ENCODE measurements at regions not wholly inside any gene's neighbourhood (a gene's known extent, or its start where the extent isn't known, plus 50 kb on each side); places are given as distances from the start of the nearest gene placed in this dataset.

- Histone ChIP-seq H3K36me3 (ENCODE audit: control insufficient read depth, insufficient read depth, low read length) (no peaks in the 10 kb centered on the region), H3K4me3 (replicated peaks; ENCODE audit: low read depth, low read length) (no peak overlapping the region), H3K27me3 (replicated peaks; ENCODE audit: control insufficient read depth, insufficient read depth, low read length) (no peaks in the 10 kb centered on the region)
- TF ChIP-seq CTCF (IDR thresholded peaks at IDR 0.05; ENCODE audit: insufficient read depth, low read length, poor library complexity, severe bottlenecking): no peak
- DNase-seq (ENCODE audit: extremely low read depth, insufficient read length): no peak
Measured at GRCh38 chr4:18231726-18232125, 210.2 kb upstream of the LCORL start.

- DNase-seq (ENCODE audit: extremely low read depth, insufficient read length): no peak
Measured at GRCh38 chr4:18227880-18228279, 206.3 kb upstream of the LCORL start.

GRCh38 chr4:18214411-18215055 lies 193.0 kb upstream of the LCORL start:
- Histone ChIP-seq H3K4me3 (replicated peaks; ENCODE audit: low read depth, low read length) (no peak overlapping the region), H3K27me3 (replicated peaks; ENCODE audit: control insufficient read depth, insufficient read depth, low read length) (no peaks in the 10 kb centered on the region), H3K36me3 (ENCODE audit: control insufficient read depth, insufficient read depth, low read length) (no peaks in the 10 kb centered on the region)
- TF ChIP-seq CTCF (IDR thresholded peaks at IDR 0.05; ENCODE audit: insufficient read depth, low read length, poor library complexity, severe bottlenecking): no peak
- DNase-seq (ENCODE audit: extremely low read depth, insufficient read length): no peak

More at GRCh38 chr4:18227880-18228279, 206.3 kb upstream of the LCORL start:
- Histone ChIP-seq H3K36me3 (ENCODE audit: control insufficient read depth, insufficient read depth, low read length) (no peaks in the 10 kb centered on the region), H3K27me3 (replicated peaks; ENCODE audit: control insufficient read depth, insufficient read depth, low read length) (no peaks in the 10 kb centered on the region), H3K4me3 (replicated peaks; ENCODE audit: low read depth, low read length) (no peak overlapping the region)
- no peak for TF ChIP-seq CTCF (IDR thresholded peaks at IDR 0.05; ENCODE audit: insufficient read depth, low read length, poor library complexity, severe bottlenecking)

GRCh38 chr4:18213576-18214198 lies 192.1 kb upstream of the LCORL start:
- H3K36me3 ChIP-seq (ENCODE audit: control insufficient read depth, insufficient read depth, low read length): no peaks in the 10 kb centered on the region
- DNase-seq (ENCODE audit: extremely low read depth, insufficient read length): no peak
- no peak overlapping the region for H3K4me3 ChIP-seq (replicated peaks; ENCODE audit: low read depth, low read length)

GRCh38 chr4:18209448-18209847 lies 187.9 kb upstream of the LCORL start:
- no peak for TF ChIP-seq CTCF (IDR thresholded peaks at IDR 0.05; ENCODE audit: insufficient read depth, low read length, poor library complexity, severe bottlenecking)
- DNase-seq (ENCODE audit: extremely low read depth, insufficient read length): peak; percentile 1
- Histone ChIP-seq H3K36me3 (ENCODE audit: control insufficient read depth, insufficient read depth, low read length) (no peaks in the 10 kb centered on the region), H3K27me3 (replicated peaks; ENCODE audit: control insufficient read depth, insufficient read depth, low read length) (no peaks in the 10 kb centered on the region), H3K4me3 (replicated peaks; ENCODE audit: low read depth, low read length) (no peak overlapping the region)

More at GRCh38 chr4:18213576-18214198, 192.1 kb upstream of the LCORL start:
- no peaks in the 10 kb centered on the region for H3K27me3 ChIP-seq (replicated peaks; ENCODE audit: control insufficient read depth, insufficient read depth, low read length)
- no peak for TF ChIP-seq CTCF (IDR thresholded peaks at IDR 0.05; ENCODE audit: insufficient read depth, low read length, poor library complexity, severe bottlenecking)

Data from GM06990 (cell line).